Esophagus muscularis mucosa (tissue), 4 donors: ENCODE measurements at regions not wholly inside any gene's neighbourhood (a gene's known extent, or its start where the extent isn't known, plus 50 kb on each side); places are given as distances from the start of the nearest gene placed in this dataset.

Experiments
- DNase-seq: peaks from one replicate; pipeline ENCODE4 v3.0.0-alpha.2; 2017; ENCODE audit errors: extremely low spot score
- H3K27ac ChIP-seq, 4 donors: fragments of 200-600 bp; sonication (generic); replicated peaks in 1 of 4; 1 replicate in 3 of 4; 2 replicates in 1 of 4; pipeline ENCODE4 v1.5.1; 2016 to 2019; ENCODE audit warnings: mild to moderate bottlenecking in 1 of 4
- H3K27me3 ChIP-seq, 4 donors: fragments of 200-600 bp; sonication (generic); one replicate each; pipeline versions ENCODE4 v1.5.1 to v1.6.0; 2016 to 2019
- H3K36me3 ChIP-seq, 4 donors: fragments of 200-600 bp; sonication (generic); one replicate each; pipeline ENCODE4 v1.5.1; 2016 to 2019
- H3K4me1 ChIP-seq, 4 donors: fragments of 200-600 bp; sonication (generic); one replicate each; pipeline ENCODE4 v1.5.1; 2016 to 2019
- H3K4me3 ChIP-seq, 4 donors: fragments of 200-600 bp; sonication (generic); 1 replicate in 2 of 4; 2 replicates in 2 of 4; pipeline ENCODE4 v1.5.1; 2016 to 2019; ENCODE audit warnings: mild to moderate bottlenecking in 4 of 4, moderate library complexity in 1 of 4
- H3K9me3 ChIP-seq, 4 donors: fragments of 200-600 bp; sonication (generic); 1 replicate in 3 of 4; 2 replicates in 1 of 4; pipeline ENCODE4 v1.5.1; 2016 to 2019
- CTCF ChIP-seq, 3 experiments: fragments of 200-600 bp in 2 of 3; fragments of 450-650 bp in 1 of 3; sonication (generic) in 2 of 3; IDR thresholded peaks; one replicate each; pipeline ENCODE4 v1.5.1; 2017 to 2019; ENCODE audit warnings: antibody characterized with exemption in 3 of 3, mild to moderate bottlenecking in 2 of 3, moderate library complexity in 1 of 3
- EP300 ChIP-seq: sonication (generic); formaldehyde crosslinking; IDR thresholded peaks from one replicate; pipeline ENCODE4 v1.6.1; 2017; ENCODE audit warnings: antibody characterized with exemption
- POLR2A ChIP-seq: fragments of 450-650 bp; IDR thresholded peaks from one replicate; pipeline ENCODE4 v1.6.1; 2017; ENCODE audit warnings: antibody characterized with exemption, moderate library complexity, mild to moderate bottlenecking, low read depth
- POLR2AphosphoS5 ChIP-seq, 2 donors: sonication (generic); formaldehyde crosslinking; IDR thresholded peaks; one replicate each; pipeline ENCODE4 v1.6.1; 2017; ENCODE audit warnings: antibody characterized with exemption in 2 of 2
- WGBS: methylation state at CpG from one replicate; pipeline ENCODE4 v1.1.5; 2018; 5-methylcytosine and 5-hydroxymethylcytosine counted together
- intact Hi-C: fragments of 100-400 bp; cut with DNase I; formaldehyde crosslinking; loops from one replicate; pipeline ENCODE4 v1.15.1; 2023

- Histone ChIP-seq H3K9me3 (no peaks in the 10 kb centered on the region), H3K27me3 (no peaks in the 10 kb centered on the region), H3K36me3 (no peaks in the 10 kb centered on the region), H3K27ac (no peak overlapping the region), H3K4me1 (peaks cover 0 to 9% (median 0%) of the 10 kb centered on the region in 4 donors), H3K4me3 (no peak overlapping the region)
- no peak for TF ChIP-seq CTCF (IDR thresholded peaks at IDR 0.05)
- no peak for TF ChIP-seq POLR2AphosphoS5 (IDR thresholded peaks at IDR 0.05)
- no peak for TF ChIP-seq EP300
- no peak for TF ChIP-seq POLR2A
- intact Hi-C loops = no loop called here
- DNase-seq = no peak
These were observed 359.9 kb upstream of the ZC3H15 start for GRCh38 chr2:186126181-186126580.

- no peak overlapping the region for H3K27ac ChIP-seq
- intact Hi-C loops = no loop called here
- H3K9me3 ChIP-seq = no peaks in the 10 kb centered on the region
- no peaks in the 10 kb centered on the region for H3K36me3 ChIP-seq
- H3K4me3 ChIP-seq = no peak overlapping the region
- no peak for DNase-seq
- TF ChIP-seq POLR2AphosphoS5 (IDR thresholded peaks at IDR 0.05) = no peak
- TF ChIP-seq EP300 = no peak
- no peak for TF ChIP-seq POLR2A
- no peak for TF ChIP-seq CTCF (IDR thresholded peaks at IDR 0.05)
- no peaks in the 10 kb centered on the region for H3K27me3 ChIP-seq
- 58% methylated on average over 1 of the region's 1 CpG for WGBS
- H3K4me1 ChIP-seq = peaks cover 0 to 9% (median 0%) of the 10 kb centered on the region in 4 donors
These were observed 356.1 kb upstream of the ZC3H15 start for GRCh38 chr2:186129767-186130581.

GRCh38 chr2:186130748-186131641, 355.1 kb upstream of the ZC3H15 start:
- WGBS = 73% methylated on average over 3 of the region's 3 CpGs
- H3K4me1 ChIP-seq = peaks cover 0 to 9% (median 0%) of the 10 kb centered on the region in 4 donors
- no peaks in the 10 kb centered on the region for H3K27me3 ChIP-seq
- H3K27ac ChIP-seq = no peak overlapping the region
- no peaks in the 10 kb centered on the region for H3K9me3 ChIP-seq
- intact Hi-C loops = no loop called here
- no peak overlapping the region for H3K4me3 ChIP-seq
- DNase-seq = no peak
- TF ChIP-seq POLR2AphosphoS5 (IDR thresholded peaks at IDR 0.05) (no peak), EP300 (no peak), CTCF (IDR thresholded peaks at IDR 0.05) (no peak), POLR2A (no peak)
- no peaks in the 10 kb centered on the region for H3K36me3 ChIP-seq

GRCh38 chr2:186135686-186136085, 350.4 kb upstream of the ZC3H15 start:
- intact Hi-C loops = no loop called here
- no peak for TF ChIP-seq POLR2A
- TF ChIP-seq EP300 = no peak
- H3K27ac ChIP-seq = no peak overlapping the region
- no peak for DNase-seq
- H3K4me1 ChIP-seq = peaks cover 0 to 2% (median 0%) of the 10 kb centered on the region in 4 donors
- no peaks in the 10 kb centered on the region for H3K9me3 ChIP-seq
- WGBS = 65% methylated on average over 1 of the region's 1 CpG
- no peaks in the 10 kb centered on the region for H3K36me3 ChIP-seq
- H3K4me3 ChIP-seq = no peak overlapping the region
- no peaks in the 10 kb centered on the region for H3K27me3 ChIP-seq

GRCh38 chr2:186136860-186137259, 349.2 kb upstream of the ZC3H15 start:
- intact Hi-C loops = no loop called here
- H3K4me3 ChIP-seq = no peak overlapping the region
- H3K27me3 ChIP-seq = no peaks in the 10 kb centered on the region
- H3K4me1 ChIP-seq = no peaks in the 10 kb centered on the region
- no peak overlapping the region for H3K27ac ChIP-seq
- no peaks in the 10 kb centered on the region for H3K9me3 ChIP-seq
- no peak for DNase-seq
- no peaks in the 10 kb centered on the region for H3K36me3 ChIP-seq
- TF ChIP-seq POLR2A (no peak), CTCF (IDR thresholded peaks at IDR 0.05) (no peak), EP300 (no peak), POLR2AphosphoS5 (IDR thresholded peaks at IDR 0.05) (no peak)
